Ishikawa (cell line): ENCODE measurements at regions not wholly inside any gene's neighbourhood (a gene's known extent, or its start where the extent isn't known, plus 50 kb on each side); places are given as distances from the start of the nearest gene placed in this dataset.

Experiments
- CEBPB ChIP-seq: IDR thresholded peaks from 2 replicates; pipeline ENCODE4 v1.6.1; 2012
- CREB1 ChIP-seq: IDR thresholded peaks from 2 replicates; pipeline ENCODE4 v1.6.1; 2012; ENCODE audit warnings: low read depth
- EGR1 ChIP-seq: IDR thresholded peaks from 2 replicates; pipeline ENCODE4 v1.6.1; 2012
- EP300 ChIP-seq: IDR thresholded peaks from 2 replicates; pipeline ENCODE4 v1.6.1; 2012; ENCODE audit warnings: borderline replicate concordance
- FOXM1 ChIP-seq: IDR thresholded peaks from 2 replicates; pipeline ENCODE4 v1.6.1; 2012; ENCODE audit warnings: low read depth, borderline replicate concordance
- NFIC ChIP-seq: IDR thresholded peaks from 2 replicates; pipeline ENCODE4 v1.6.1; 2012
- RAD21 ChIP-seq: IDR thresholded peaks from 2 replicates; pipeline ENCODE4 v1.6.1; 2012; ENCODE audit warnings: low read depth
- REST ChIP-seq: IDR thresholded peaks from 2 replicates; pipeline ENCODE4 v1.6.1; 2012; ENCODE audit warnings: low read depth, mild to moderate bottlenecking
- TAF1 ChIP-seq: IDR thresholded peaks from 2 replicates; pipeline ENCODE4 v1.6.1; 2012; ENCODE audit warnings: low read depth, mild to moderate bottlenecking
- TEAD4 ChIP-seq: IDR thresholded peaks from 2 replicates; pipeline ENCODE4 v1.6.1; 2012
- YY1 ChIP-seq: IDR thresholded peaks from 2 replicates; pipeline ENCODE4 v1.6.1; 2012; ENCODE audit warnings: low read depth
- TF ChIP-seq, protein P1 (sequence below): IDR thresholded peaks from 2 replicates; pipeline ENCODE4 v1.6.1; 2012
- TF ChIP-seq, protein P2 (sequence below): IDR thresholded peaks from 2 replicates; pipeline ENCODE4 v1.6.1; 2012

- TF ChIP-seq CREB1 (no peak), TAF1 (no peak), TEAD4 (no peak), CEBPB (no peak), RAD21 (no peak), EP300 (no peak), NFIC (no peak), FOXM1 (no peak), YY1 (no peak), REST (no peak), EGR1 (no peak)
- TF ChIP-seq, protein P1, sequence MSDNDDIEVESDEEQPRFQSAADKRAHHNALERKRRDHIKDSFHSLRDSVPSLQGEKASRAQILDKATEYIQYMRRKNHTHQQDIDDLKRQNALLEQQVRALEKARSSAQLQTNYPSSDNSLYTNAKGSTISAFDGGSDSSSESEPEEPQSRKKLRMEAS = no peak
- TF ChIP-seq, protein P2, sequence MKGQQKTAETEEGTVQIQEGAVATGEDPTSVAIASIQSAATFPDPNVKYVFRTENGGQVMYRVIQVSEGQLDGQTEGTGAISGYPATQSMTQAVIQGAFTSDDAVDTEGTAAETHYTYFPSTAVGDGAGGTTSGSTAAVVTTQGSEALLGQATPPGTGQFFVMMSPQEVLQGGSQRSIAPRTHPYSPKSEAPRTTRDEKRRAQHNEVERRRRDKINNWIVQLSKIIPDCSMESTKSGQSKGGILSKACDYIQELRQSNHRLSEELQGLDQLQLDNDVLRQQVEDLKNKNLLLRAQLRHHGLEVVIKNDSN = no peak
These were observed 135.5 kb upstream of the SORCS3 start for GRCh38 chr10:104505521-104506042.
